Femur (tissue), 1 donor: ENCODE measurements at regions not wholly inside any gene's neighbourhood (a gene's known extent, or its start where the extent isn't known, plus 50 kb on each side); places are given as distances from the start of the nearest gene placed in this dataset.

Experiments
- DNase-seq: peaks from one replicate; pipeline ENCODE4 v3.0.0-alpha.2; 2017

DNA sequence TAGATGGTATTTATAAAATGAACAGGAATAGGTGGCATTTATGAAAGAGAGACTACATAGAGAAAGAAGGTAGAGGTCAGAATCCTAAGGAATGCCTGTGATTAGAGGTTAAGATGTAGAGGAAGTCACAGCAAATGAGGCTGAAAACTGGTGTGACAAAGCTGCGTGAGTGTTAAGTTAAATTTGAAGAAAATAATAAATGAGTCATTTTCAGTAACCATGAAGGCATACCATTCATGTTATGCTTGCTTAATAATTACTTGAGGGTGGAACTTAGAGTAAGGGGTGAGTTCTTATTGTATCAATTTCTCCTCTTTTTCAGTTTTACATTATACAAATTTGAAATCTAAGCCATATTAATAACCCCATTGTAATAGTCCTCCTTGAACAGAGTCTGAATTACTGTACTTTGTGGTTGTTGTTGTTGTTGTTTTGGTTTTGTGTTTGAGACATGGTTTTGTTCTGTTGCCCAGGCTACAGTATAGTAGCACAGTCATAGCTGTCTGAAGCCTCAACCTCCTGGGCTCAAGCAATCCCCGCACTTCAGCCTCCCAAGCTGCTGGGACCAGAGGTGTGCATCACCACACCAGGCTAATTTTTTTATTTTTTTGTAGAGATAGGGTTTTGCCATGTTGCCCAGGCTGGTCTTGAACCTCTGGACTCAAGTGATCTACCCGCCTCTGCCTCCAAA lies 761.5 kb downstream of the GALC start:
- DNase-seq: no peak

DNA sequence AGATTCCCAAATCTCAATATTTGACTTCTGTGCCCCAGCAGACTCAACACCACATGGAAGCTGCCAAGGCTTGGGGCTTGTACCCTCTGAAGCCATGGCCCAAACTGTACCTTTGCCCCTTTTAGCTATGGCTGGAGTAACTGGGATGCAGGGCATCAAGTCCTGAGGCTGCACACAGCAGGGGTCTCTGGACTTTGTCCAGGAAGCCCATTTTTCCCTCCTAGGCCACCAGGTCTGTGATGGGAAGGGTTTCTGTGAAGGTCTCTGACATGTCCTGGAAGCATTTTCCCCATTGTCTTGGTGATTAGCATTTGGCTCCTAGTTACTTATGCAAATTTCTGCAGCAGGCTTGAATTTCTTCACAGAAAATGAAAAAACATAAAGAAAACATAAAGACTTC lies 762.3 kb downstream of the GALC start:
- DNase-seq: no peak

DNA sequence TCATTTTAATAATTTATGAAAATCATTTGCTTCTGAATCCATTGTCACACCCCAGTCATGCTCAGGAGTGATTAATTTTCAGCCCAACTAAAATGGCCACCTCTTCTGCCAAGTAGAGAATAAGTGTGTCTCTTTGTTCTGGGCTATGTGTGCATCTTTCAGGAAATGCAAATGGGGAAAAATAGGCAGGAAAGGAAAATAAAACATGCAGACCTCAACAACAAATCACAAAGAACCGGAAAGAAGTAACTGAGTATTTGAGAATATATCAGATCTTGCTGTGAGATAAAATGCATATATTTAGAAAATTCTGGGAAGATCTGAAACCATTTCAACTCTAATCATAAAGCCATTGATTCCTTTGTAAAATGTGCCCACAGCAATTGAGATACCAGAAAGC lies 763.9 kb downstream of the GALC start:
- DNase-seq: no peak

DNA sequence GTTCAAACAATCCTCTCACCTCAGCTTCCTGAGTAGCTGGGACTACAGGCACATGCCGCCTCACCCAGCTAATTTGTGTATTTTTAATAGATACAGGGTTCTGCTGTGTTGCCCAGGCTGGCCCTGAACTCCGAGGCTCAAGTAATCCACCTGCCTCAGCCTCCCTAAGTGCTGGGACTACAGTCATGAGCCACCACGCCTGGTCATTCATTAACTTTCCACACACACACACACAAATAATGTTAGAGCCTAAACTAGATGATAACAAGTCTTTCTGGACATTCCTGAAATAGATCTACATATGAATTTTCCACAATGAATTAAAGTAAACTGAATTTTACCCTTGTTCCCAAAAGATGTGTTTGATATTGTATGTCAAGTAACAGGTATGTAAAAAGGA lies 776.0 kb downstream of the GALC start:
- DNase-seq: no peak

DNA sequence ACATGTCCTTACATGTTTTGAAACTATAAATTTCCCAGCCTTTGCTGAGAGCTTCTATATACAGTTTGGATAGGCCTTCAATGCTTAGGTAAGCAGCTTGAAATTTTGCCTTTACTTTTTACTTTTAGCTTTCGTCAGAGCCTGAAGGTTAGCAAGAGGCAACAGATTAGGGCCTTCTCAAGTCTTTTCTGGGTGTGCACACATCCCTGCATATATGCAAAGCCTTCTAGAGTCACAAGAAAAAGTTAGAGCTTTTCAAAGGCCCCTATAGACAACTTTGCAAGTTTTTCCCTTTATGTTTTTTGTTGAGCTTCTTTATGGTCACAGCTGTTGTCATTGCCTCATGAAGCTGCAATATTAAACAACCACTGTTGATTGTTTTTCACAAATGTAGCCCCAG lies 778.4 kb downstream of the GALC start:
- no peak for DNase-seq

DNA sequence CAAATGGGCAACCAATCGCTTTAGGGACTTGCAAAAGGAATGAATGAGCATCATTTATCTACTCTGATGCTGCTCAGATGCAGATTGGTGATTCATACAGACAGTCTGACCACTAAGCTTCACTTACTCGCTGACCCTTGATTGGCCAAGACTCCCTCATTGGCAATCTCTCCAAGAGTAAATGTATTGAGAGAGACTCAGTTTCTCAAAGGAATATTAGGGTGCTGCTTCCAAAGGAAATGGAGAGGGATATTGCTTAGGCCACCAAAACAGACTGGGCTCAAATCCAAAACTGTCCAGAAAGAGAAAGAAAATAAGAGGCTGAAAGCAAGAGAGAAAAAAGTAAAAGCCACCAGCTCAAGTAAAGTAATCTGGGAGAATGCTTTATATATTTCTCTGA lies 785.2 kb downstream of the GALC start:
- no peak for DNase-seq

DNA sequence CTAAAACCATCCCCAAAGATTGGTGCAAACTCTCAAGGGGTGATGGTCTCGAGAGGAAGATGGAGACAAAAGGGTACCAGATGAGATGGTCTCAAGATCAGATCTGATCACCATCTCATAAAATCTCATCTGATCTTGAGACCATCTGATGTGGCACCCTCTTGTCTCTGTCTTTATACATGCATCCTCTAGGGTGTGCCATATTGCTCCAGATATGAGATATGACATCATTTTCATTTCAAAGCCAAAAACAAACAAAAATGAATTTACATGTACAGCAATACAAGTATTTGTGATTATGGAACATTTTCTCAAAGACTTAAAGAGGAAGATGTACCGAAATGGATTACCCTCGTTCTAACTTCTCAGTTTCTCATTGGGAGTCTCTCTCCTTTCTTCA lies 787.2 kb downstream of the GALC start:
- no peak for DNase-seq

DNA sequence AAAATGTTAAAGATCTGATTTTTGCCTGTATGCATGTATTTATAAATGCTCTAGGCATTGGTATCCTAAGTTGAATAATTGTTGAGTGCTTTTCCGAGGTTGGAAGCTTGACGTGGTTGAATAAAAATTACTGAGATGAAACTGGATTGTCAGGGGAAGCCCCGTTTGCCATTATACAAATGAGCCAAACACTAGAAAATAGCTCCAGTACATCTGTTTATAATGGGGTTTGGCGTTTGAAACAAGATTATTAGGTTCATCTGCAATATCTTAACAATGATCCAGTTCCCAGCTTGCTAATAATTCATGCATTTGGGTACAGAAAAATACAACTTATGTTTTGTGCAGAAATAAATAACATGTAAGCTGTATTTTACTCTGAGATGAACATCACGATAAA lies 789.6 kb downstream of the GALC start:
- DNase-seq: no peak

GRCh38 chr14:87199381-87199780 lies 793.6 kb downstream of the GALC start:
- DNase-seq: no peak

- no peak for DNase-seq
Observed at GRCh38 chr14:87196436-87196835, 796.5 kb downstream of the GALC start.

GRCh38 chr14:87187786-87188185 lies 805.2 kb downstream of the GALC start:
- no peak for DNase-seq

DNA sequence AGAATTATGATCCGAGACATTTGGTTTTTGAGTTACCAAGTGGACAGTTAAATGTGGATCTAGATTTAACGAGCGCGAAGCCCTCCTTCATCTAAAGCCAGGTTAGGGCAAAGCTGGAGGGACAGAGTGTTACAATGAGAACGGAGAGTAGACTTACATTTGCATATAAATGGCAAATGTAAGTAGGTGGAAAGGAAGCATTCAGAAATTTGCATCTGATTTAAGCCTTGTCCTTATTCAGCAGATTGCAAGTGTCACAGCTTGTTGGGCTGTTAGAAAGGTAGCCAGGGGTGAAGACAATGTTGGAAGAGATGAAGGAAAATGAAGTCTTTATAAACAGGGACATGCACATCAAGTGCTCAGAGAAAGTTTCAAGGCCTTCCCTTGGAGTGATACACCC lies 806.2 kb downstream of the GALC start:
- DNase-seq: no peak

DNA sequence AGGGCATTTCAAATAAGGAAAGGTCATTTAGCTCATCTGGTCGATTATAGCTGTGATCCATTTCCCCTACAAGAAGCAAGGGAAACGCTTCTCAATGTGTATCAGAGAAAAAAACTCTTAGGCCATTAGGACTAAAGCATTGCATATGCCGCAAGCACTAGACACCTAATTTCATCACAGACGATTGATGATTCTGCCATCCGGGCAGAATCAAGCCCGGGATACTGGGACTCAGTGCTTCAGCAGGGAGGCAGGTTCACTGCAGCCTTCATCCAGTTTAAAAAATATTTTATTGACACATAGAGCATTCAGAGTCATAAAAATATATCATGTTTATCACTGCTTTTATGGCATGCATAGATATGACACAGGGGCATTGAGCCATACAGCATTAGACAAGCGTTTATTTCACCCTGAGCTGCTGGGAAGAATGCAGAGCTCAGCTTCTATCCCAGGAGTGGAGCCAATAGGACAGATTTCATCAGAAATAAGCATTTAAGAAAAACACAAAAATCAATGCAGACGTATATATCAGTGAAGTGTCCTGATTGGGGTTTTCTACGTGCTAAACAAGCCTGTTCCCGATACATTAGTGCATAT lies 806.9 kb downstream of the GALC start:
- DNase-seq: no peak

- DNase-seq: no peak
Observed at GRCh38 chr14:87184180-87184579, 808.8 kb downstream of the GALC start.

- DNase-seq: no peak
Observed at GRCh38 chr14:87181288-87181687, 811.7 kb downstream of the GALC start.

DNA sequence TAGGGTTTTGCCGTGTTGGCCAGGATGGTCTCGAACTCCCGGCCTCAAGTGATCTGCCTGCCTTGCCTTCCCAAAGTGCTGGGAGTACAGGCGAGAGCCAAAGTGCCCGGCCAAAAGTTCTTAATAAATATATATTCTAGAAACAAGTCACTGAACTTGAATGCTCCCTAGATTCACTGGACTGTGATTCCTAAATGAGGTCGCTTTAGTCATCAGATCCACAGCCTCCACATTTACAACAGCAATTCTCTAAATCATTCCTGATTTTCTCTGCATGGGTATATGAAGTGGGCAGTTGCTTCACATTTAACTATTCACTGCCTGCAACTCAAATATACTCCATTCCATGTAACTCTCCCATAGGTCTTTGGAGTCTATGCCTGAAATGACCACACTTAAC lies 813.0 kb downstream of the GALC start:
- DNase-seq: no peak

- DNase-seq: no peak
Observed at GRCh38 chr14:87178277-87178676, 814.7 kb downstream of the GALC start.

DNA sequence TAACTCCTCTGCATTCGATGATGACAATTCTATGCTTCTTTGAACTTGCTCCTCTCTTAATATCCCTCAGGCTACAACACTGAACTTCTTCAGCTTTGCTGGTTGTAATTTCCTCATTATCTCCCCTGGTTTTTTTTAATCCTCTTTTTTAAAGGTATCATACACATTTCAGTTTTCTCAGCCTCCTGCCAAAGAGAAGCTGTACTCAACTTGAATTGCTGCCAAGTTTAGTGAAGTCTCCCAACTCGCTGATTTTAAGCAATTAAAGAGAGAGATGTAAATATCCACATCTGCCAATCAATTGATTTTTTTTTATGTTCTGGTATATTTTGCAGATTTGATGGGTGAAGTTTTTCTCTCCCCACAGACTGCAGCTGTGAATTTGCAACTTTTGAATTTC lies 817.8 kb downstream of the GALC start:
- no peak for DNase-seq

- no peak for DNase-seq
Observed at GRCh38 chr14:87171141-87171540, 821.8 kb downstream of the GALC start.

GRCh38 chr14:87170179-87170578 lies 822.8 kb downstream of the GALC start:
- no peak for DNase-seq

GRCh38 chr14:87169362-87169761 lies 823.6 kb downstream of the GALC start:
- no peak for DNase-seq

- no peak for DNase-seq
Observed at GRCh38 chr14:87161502-87161901, 831.5 kb downstream of the GALC start.

GRCh38 chr14:87160989-87161388 lies 832.0 kb downstream of the GALC start:
- DNase-seq: no peak

GRCh38 chr14:87158283-87158682 lies 834.7 kb downstream of the GALC start:
- DNase-seq: no peak

- DNase-seq: no peak
Observed at GRCh38 chr14:87156878-87157277, 836.1 kb downstream of the GALC start.
